GM23338 (cell line): ENCODE measurements at regions not wholly inside any gene's neighbourhood (a gene's known extent, or its start where the extent isn't known, plus 50 kb on each side); places are given as distances from the start of the nearest gene placed in this dataset.

ENCODE experiments used
- ATAC-seq: fragments of 200-7000 bp; cut with Tn5 transposase; 3 replicates; pipeline ENCODE4 v1.9.1; 2020
- DNase-seq: peaks from one replicate; pipeline ENCODE4 v3.0.0-alpha.2; 2015; ENCODE audit warnings: low spot score
- H2AFZ ChIP-seq: fragments of 200-600 bp; sonication (generic); 2 replicates; pipeline ENCODE4 v1.8.0; 2016; ENCODE audit warnings: antibody characterized with exemption, mild to moderate bottlenecking, moderate library complexity
- H3F3A ChIP-seq: fragments of 200-600 bp; sonication (generic); replicated peaks from 2 replicates; pipeline ENCODE4 v1.8.0; 2017; ENCODE audit warnings: antibody characterized with exemption, mixed run types, low read depth
- H3K27ac ChIP-seq: fragments of 200-600 bp; sonication (generic); 2 replicates; pipeline ENCODE4 v1.6.1; 2016; ENCODE audit warnings: low read depth
- H3K27me3 ChIP-seq: fragments of 200-600 bp; sonication (generic); 2 replicates; pipeline ENCODE4 v1.8.0; 2016; ENCODE audit warnings: mild to moderate bottlenecking, mixed run types, moderate library complexity; ENCODE audit not compliant: insufficient read depth
- H3K36me3 ChIP-seq: fragments of 200-600 bp; sonication (generic); 2 replicates; pipeline ENCODE4 v1.8.0; 2016; ENCODE audit warnings: mild to moderate bottlenecking; ENCODE audit not compliant: insufficient read depth
- H3K4me1 ChIP-seq: fragments of 200-600 bp; sonication (generic); 2 replicates; pipeline ENCODE4 v1.8.0; 2016; ENCODE audit warnings: mild to moderate bottlenecking, moderate library complexity; ENCODE audit not compliant: insufficient read depth
- H3K4me2 ChIP-seq: fragments of 200-600 bp; sonication (generic); 2 replicates; pipeline ENCODE4 v1.7.1; 2017; ENCODE audit warnings: mixed run types
- H3K4me3 ChIP-seq: fragments of 200-600 bp; sonication (generic); 2 replicates; pipeline ENCODE4 v1.6.1; 2016; ENCODE audit warnings: mixed run types
- H3K79me2 ChIP-seq: fragments of 200-600 bp; sonication (generic); replicated peaks from 2 replicates; pipeline ENCODE4 v1.8.0; 2017; ENCODE audit warnings: mild to moderate bottlenecking; ENCODE audit not compliant: insufficient read depth
- H3K9me2 ChIP-seq: fragments of 200-600 bp; sonication (generic); 2 replicates; pipeline ENCODE4 v1.8.0; 2017; ENCODE audit not compliant: insufficient read depth
- H4K20me1 ChIP-seq: fragments of 200-600 bp; sonication (generic); replicated peaks from 2 replicates; pipeline ENCODE4 v1.8.0; 2017; ENCODE audit warnings: mild to moderate bottlenecking; ENCODE audit not compliant: insufficient read depth
- H3K27ac Mint-ChIP-seq: 2 replicates; pipeline ENCODE4 v1.8.0; 2020; ENCODE audit warnings: inconsistent platforms, mild to moderate bottlenecking, moderate library complexity, mixed read lengths
- H3K27me3 Mint-ChIP-seq: 3 replicates; pipeline ENCODE4 v1.8.0; 2022; ENCODE audit warnings: low read depth, mild to moderate bottlenecking, moderate library complexity, mixed read lengths, inconsistent platforms; ENCODE audit not compliant: insufficient read depth, poor library complexity
- H3K36me3 Mint-ChIP-seq: 3 replicates; pipeline ENCODE4 v1.8.0; 2021; ENCODE audit warnings: low read depth, mild to moderate bottlenecking, inconsistent platforms, moderate library complexity, mixed read lengths
- H3K4me1 Mint-ChIP-seq: 3 replicates; pipeline ENCODE4 v1.8.0; 2020; ENCODE audit warnings: mild to moderate bottlenecking, inconsistent platforms, mixed read lengths
- H3K4me3 Mint-ChIP-seq: 3 replicates; pipeline ENCODE4 v1.8.0; 2021; ENCODE audit warnings: moderate library complexity, mild to moderate bottlenecking, inconsistent platforms, mixed read lengths
- H3K9me3 Mint-ChIP-seq: 3 replicates; pipeline ENCODE4 v1.8.0; 2020; ENCODE audit warnings: moderate library complexity, mild to moderate bottlenecking, inconsistent platforms, mixed read lengths
- CREB1 ChIP-seq: fragments of 250-450 bp; sonication (Bioruptor Pico); IDR thresholded peaks from 2 replicates; pipeline ENCODE4 v1.5.0; 2020; ENCODE audit warnings: low read depth, mild to moderate bottlenecking, moderate library complexity
- EZH2 ChIP-seq: fragments of 200-600 bp; sonication (generic); IDR thresholded peaks from one replicate; pipeline ENCODE4 v1.8.0; 2017; ENCODE audit warnings: antibody characterized with exemption, mild to moderate bottlenecking, low read depth; ENCODE audit not compliant: unreplicated experiment
- EZH2phosphoT487 ChIP-seq: fragments of 200-600 bp; sonication (generic); IDR thresholded peaks from one replicate; pipeline ENCODE4 v1.8.1; 2018; ENCODE audit warnings: antibody characterized with exemption; ENCODE audit not compliant: unreplicated experiment
- JUNB ChIP-seq: IDR thresholded peaks from one replicate; pipeline ENCODE4 v1.6.1; 2016; ENCODE audit warnings: antibody characterized with exemption; ENCODE audit not compliant: unreplicated experiment
- NANOG ChIP-seq: IDR thresholded peaks from 2 replicates; pipeline ENCODE4 v1.6.1; 2016; ENCODE audit warnings: antibody characterized with exemption, borderline replicate concordance
- POLR2AphosphoS5 ChIP-seq: IDR thresholded peaks from 2 replicates; pipeline ENCODE4 v1.6.1; 2016; ENCODE audit warnings: antibody characterized with exemption, low read depth
- STAT1 ChIP-seq: IDR thresholded peaks from one replicate; pipeline ENCODE4 v1.6.1; 2016; ENCODE audit warnings: antibody characterized with exemption; ENCODE audit not compliant: unreplicated experiment
- ZNF114 ChIP-seq: fragments of 250-450 bp; sonication (Bioruptor Pico); IDR thresholded peaks from 2 replicates; pipeline ENCODE4 v1.5.0; 2020; ENCODE audit warnings: mild to moderate bottlenecking, moderate library complexity
- ZNF331 ChIP-seq: fragments of 250-450 bp; sonication (Bioruptor Pico); IDR thresholded peaks from 2 replicates; pipeline ENCODE4 v1.5.0; 2020; ENCODE audit warnings: low read depth, mild to moderate bottlenecking, moderate library complexity
- TF ChIP-seq, protein P1 (sequence below): fragments of 250-450 bp; sonication (Bioruptor Pico); IDR thresholded peaks from 2 replicates; pipeline ENCODE4 v1.5.0; 2020; ENCODE audit warnings: mild to moderate bottlenecking, moderate library complexity
- TF ChIP-seq, protein P2 (sequence below): IDR thresholded peaks from 2 replicates; pipeline ENCODE4 v1.6.1; 2016; ENCODE audit warnings: antibody characterized with exemption
- TF ChIP-seq, protein P3 (sequence below), 2 experiments: fragments of 200-600 bp in 1 of 2; sonication (generic) in 1 of 2; conservative IDR thresholded peaks; 2 replicates each; pipeline versions ENCODE4 v1.5.1 to v1.6.1; 2016 to 2017; ENCODE audit warnings: antibody characterized with exemption in 2 of 2, low read depth in 2 of 2, mild to moderate bottlenecking in 2 of 2, moderate library complexity in 1 of 2
- TF ChIP-seq, protein P4 (sequence below): IDR thresholded peaks from one replicate; pipeline ENCODE4 v1.6.1; 2018; ENCODE audit warnings: antibody characterized with exemption; ENCODE audit not compliant: unreplicated experiment

DNA sequence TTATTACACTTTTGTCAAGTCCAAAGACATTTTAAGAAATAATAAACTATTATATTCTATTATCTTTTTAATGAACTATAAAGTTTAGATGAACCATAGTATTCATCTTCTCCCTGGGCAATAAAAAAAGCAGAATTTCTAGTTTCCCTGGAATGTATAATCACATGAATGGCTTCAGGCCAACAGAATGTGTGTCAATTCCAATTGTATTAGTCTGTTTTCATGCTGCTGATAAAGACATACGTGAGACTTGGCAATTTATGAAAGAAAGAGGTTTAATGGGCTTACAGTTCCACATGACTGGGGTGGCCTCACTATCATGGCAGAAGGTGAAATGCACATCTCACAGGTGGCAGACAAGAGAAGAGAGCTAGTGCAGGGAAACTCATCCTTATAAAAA, 70.7 kb upstream of the ANXA10 start:
- TF ChIP-seq EZH2phosphoT487 = no peak
- no peak for TF ChIP-seq EZH2
- TF ChIP-seq, protein P1, sequence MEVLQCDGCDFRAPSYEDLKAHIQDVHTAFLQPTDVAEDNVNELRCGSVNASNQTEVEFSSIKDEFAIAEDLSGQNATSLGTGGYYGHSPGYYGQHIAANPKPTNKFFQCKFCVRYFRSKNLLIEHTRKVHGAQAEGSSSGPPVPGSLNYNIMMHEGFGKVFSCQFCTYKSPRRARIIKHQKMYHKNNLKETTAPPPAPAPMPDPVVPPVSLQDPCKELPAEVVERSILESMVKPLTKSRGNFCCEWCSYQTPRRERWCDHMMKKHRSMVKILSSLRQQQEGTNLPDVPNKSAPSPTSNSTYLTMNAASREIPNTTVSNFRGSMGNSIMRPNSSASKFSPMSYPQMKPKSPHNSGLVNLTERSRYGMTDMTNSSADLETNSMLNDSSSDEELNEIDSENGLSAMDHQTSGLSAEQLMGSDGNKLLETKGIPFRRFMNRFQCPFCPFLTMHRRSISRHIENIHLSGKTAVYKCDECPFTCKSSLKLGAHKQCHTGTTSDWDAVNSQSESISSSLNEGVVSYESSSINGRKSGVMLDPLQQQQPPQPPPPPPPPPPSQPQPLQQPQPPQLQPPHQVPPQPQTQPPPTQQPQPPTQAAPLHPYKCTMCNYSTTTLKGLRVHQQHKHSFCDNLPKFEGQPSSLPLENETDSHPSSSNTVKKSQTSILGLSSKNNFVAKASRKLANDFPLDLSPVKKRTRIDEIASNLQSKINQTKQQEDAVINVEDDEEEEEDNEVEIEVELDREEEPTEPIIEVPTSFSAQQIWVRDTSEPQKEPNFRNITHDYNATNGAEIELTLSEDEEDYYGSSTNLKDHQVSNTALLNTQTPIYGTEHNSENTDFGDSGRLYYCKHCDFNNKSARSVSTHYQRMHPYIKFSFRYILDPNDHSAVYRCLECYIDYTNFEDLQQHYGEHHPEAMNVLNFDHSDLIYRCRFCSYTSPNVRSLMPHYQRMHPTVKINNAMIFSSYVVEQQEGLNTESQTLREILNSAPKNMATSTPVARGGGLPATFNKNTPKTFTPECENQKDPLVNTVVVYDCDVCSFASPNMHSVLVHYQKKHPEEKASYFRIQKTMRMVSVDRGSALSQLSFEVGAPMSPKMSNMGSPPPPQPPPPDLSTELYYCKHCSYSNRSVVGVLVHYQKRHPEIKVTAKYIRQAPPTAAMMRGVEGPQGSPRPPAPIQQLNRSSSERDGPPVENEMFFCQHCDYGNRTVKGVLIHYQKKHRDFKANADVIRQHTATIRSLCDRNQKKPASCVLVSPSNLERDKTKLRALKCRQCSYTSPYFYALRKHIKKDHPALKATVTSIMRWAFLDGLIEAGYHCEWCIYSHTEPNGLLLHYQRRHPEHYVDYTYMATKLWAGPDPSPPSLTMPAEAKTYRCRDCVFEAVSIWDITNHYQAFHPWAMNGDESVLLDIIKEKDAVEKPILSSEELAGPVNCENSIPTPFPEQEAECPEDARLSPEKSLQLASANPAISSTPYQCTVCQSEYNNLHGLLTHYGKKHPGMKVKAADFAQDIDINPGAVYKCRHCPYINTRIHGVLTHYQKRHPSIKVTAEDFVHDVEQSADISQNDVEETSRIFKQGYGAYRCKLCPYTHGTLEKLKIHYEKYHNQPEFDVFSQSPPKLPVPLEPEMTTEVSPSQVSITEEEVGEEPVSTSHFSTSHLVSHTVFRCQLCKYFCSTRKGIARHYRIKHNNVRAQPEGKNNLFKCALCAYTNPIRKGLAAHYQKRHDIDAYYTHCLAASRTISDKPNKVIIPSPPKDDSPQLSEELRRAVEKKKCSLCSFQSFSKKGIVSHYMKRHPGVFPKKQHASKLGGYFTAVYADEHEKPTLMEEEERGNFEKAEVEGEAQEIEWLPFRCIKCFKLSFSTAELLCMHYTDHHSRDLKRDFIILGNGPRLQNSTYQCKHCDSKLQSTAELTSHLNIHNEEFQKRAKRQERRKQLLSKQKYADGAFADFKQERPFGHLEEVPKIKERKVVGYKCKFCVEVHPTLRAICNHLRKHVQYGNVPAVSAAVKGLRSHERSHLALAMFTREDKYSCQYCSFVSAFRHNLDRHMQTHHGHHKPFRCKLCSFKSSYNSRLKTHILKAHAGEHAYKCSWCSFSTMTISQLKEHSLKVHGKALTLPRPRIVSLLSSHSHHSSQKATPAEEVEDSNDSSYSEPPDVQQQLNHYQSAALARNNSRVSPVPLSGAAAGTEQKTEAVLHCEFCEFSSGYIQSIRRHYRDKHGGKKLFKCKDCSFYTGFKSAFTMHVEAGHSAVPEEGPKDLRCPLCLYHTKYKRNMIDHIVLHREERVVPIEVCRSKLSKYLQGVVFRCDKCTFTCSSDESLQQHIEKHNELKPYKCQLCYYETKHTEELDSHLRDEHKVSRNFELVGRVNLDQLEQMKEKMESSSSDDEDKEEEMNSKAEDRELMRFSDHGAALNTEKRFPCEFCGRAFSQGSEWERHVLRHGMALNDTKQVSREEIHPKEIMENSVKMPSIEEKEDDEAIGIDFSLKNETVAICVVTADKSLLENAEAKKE = no peak
- TF ChIP-seq, protein P2, sequence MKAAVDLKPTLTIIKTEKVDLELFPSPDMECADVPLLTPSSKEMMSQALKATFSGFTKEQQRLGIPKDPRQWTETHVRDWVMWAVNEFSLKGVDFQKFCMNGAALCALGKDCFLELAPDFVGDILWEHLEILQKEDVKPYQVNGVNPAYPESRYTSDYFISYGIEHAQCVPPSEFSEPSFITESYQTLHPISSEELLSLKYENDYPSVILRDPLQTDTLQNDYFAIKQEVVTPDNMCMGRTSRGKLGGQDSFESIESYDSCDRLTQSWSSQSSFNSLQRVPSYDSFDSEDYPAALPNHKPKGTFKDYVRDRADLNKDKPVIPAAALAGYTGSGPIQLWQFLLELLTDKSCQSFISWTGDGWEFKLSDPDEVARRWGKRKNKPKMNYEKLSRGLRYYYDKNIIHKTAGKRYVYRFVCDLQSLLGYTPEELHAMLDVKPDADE = no peak
- TF ChIP-seq, protein P3, sequence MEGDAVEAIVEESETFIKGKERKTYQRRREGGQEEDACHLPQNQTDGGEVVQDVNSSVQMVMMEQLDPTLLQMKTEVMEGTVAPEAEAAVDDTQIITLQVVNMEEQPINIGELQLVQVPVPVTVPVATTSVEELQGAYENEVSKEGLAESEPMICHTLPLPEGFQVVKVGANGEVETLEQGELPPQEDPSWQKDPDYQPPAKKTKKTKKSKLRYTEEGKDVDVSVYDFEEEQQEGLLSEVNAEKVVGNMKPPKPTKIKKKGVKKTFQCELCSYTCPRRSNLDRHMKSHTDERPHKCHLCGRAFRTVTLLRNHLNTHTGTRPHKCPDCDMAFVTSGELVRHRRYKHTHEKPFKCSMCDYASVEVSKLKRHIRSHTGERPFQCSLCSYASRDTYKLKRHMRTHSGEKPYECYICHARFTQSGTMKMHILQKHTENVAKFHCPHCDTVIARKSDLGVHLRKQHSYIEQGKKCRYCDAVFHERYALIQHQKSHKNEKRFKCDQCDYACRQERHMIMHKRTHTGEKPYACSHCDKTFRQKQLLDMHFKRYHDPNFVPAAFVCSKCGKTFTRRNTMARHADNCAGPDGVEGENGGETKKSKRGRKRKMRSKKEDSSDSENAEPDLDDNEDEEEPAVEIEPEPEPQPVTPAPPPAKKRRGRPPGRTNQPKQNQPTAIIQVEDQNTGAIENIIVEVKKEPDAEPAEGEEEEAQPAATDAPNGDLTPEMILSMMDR (conservative IDR thresholded peaks at IDR 0.05; ENCODE audit: low read depth in 2 of 2) = no peak
- TF ChIP-seq POLR2AphosphoS5 = no peak
- TF ChIP-seq, protein P4, sequence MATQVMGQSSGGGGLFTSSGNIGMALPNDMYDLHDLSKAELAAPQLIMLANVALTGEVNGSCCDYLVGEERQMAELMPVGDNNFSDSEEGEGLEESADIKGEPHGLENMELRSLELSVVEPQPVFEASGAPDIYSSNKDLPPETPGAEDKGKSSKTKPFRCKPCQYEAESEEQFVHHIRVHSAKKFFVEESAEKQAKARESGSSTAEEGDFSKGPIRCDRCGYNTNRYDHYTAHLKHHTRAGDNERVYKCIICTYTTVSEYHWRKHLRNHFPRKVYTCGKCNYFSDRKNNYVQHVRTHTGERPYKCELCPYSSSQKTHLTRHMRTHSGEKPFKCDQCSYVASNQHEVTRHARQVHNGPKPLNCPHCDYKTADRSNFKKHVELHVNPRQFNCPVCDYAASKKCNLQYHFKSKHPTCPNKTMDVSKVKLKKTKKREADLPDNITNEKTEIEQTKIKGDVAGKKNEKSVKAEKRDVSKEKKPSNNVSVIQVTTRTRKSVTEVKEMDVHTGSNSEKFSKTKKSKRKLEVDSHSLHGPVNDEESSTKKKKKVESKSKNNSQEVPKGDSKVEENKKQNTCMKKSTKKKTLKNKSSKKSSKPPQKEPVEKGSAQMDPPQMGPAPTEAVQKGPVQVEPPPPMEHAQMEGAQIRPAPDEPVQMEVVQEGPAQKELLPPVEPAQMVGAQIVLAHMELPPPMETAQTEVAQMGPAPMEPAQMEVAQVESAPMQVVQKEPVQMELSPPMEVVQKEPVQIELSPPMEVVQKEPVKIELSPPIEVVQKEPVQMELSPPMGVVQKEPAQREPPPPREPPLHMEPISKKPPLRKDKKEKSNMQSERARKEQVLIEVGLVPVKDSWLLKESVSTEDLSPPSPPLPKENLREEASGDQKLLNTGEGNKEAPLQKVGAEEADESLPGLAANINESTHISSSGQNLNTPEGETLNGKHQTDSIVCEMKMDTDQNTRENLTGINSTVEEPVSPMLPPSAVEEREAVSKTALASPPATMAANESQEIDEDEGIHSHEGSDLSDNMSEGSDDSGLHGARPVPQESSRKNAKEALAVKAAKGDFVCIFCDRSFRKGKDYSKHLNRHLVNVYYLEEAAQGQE = no peak
- TF ChIP-seq JUNB = no peak
- TF ChIP-seq ZNF114 = no peak
- no peak for TF ChIP-seq NANOG
- no peak for TF ChIP-seq STAT1
- no peak for TF ChIP-seq ZNF331 (CRISPR knock-in tag)
- no peak for TF ChIP-seq CREB1 (CRISPR knock-in tag)
- ATAC-seq (no peak), DNase-seq (no peak)
- H4K20me1 ChIP-seq = no peaks in the 10 kb centered on the region
- H3K36me3 ChIP-seq = peaks cover 5% of the 10 kb centered on the region; the same call in 1 of the 2 replicates
- peaks cover 27% of the 10 kb centered on the region for H3K9me3 Mint-ChIP-seq
- no peaks in the 10 kb centered on the region for H3K79me2 ChIP-seq
- H2AFZ ChIP-seq = no peak overlapping the region
- 0 out of 2 replicates have a peak, but pooled peaks cover 8% of the 10 kb centered on the region for H3K9me2 ChIP-seq
- H3K4me1 Mint-ChIP-seq = peaks cover 10% of the 10 kb centered on the region
- H3K36me3 Mint-ChIP-seq = peaks cover 14% of the 10 kb centered on the region; the same call in 2 of the 3 replicates
- no peaks in the 10 kb centered on the region for H3K27me3 ChIP-seq
- H3K27me3 Mint-ChIP-seq = no peaks in the 10 kb centered on the region
- H3F3A ChIP-seq = no peaks in the 10 kb centered on the region
- H3K27ac ChIP-seq = no peak overlapping the region
- no peaks in the 10 kb centered on the region for H3K4me1 ChIP-seq
- H3K4me2 ChIP-seq = no peak overlapping the region
- H3K27ac Mint-ChIP-seq = no peak overlapping the region
- H3K4me3 Mint-ChIP-seq = no peak overlapping the region
- H3K4me3 ChIP-seq = no peak overlapping the region
